ENCODE measurements at regions not wholly inside any gene's neighbourhood (a gene's known extent, or its start where the extent isn't known, plus 50 kb on each side); places are given as distances from the start of the nearest gene placed in this dataset.

GRCh38 chr11:37497326-37497725, 899.3 kb upstream of the RAG2 start:
- no peaks in the 10 kb centered on the region for H3K9me3 ChIP-seq (ENCODE audit: control insufficient read depth, insufficient read depth, low read depth, low read length)
- no peak for ATAC-seq
- ChIA-PET POLR2A (no interaction called here), CTCF (no interaction called here)
- TF ChIP-seq TCF7L2 (IDR thresholded peaks at IDR 0.05; ENCODE audit: low read depth, low read length): no peak
- TF ChIP-seq POLR2AphosphoS5 (IDR thresholded peaks at IDR 0.05; ENCODE audit: low read depth, low read length): no peak
- TF ChIP-seq SIN3A (IDR thresholded peaks at IDR 0.05; ENCODE audit: borderline replicate concordance, insufficient read depth, low read depth, low read length): no peak
- TF ChIP-seq CTCF (IDR thresholded peaks at IDR 0.05): no peak
- TF ChIP-seq REST (IDR thresholded peaks at IDR 0.05; ENCODE audit: insufficient read depth in 1 of 2, low read depth in 2 of 2, low read length in 1 of 2): no peak
- no peaks in the 10 kb centered on the region for H3K36me3 ChIP-seq (ENCODE audit: control insufficient read depth, insufficient read depth, low read length)
- no peaks in the 10 kb centered on the region for H3K4me1 ChIP-seq (ENCODE audit: control insufficient read depth, insufficient read depth, low read length)
- H3K27ac ChIP-seq (ENCODE audit: low read length): no peak overlapping the region
- H3K27me3 ChIP-seq (ENCODE audit: control insufficient read depth, insufficient read depth, low read length): no peaks in the 10 kb centered on the region
- in situ Hi-C loops (cut with HindIII; ENCODE audit: low pct_unique_long_range_greater_than_20kb, low sequenced_read_pairs) (no loop called here), intact Hi-C loops (cut with micrococcal nuclease; ENCODE audit: unreplicated experiment) (no loop called here)
- H3K4me3 ChIP-seq (ENCODE audit: low read depth in 2 of 2, low read length in 2 of 2): no peak overlapping the region
- DNase-seq (ENCODE audit: low read depth, low spot score): no peak
- BruUV-seq (replicated peaks): no TSS peak

GRCh38 chr11:37496201-37496600, 898.2 kb upstream of the RAG2 start:
- intact Hi-C loops (cut with micrococcal nuclease; ENCODE audit: unreplicated experiment) (no loop called here), in situ Hi-C loops (cut with HindIII; ENCODE audit: low pct_unique_long_range_greater_than_20kb, low sequenced_read_pairs) (no loop called here)
- Histone ChIP-seq H3K27me3 (ENCODE audit: control insufficient read depth, insufficient read depth, low read length) (no peaks in the 10 kb centered on the region), H3K4me1 (ENCODE audit: control insufficient read depth, insufficient read depth, low read length) (no peaks in the 10 kb centered on the region), H3K27ac (ENCODE audit: low read length) (no peak overlapping the region), H3K36me3 (ENCODE audit: control insufficient read depth, insufficient read depth, low read length) (no peaks in the 10 kb centered on the region), H3K9me3 (ENCODE audit: control insufficient read depth, insufficient read depth, low read depth, low read length) (no peaks in the 10 kb centered on the region), H3K4me3 (ENCODE audit: low read depth in 2 of 2, low read length in 2 of 2) (no peak overlapping the region)
- CTCF ChIA-PET: no interaction called here
- TF ChIP-seq TCF7L2 (IDR thresholded peaks at IDR 0.05; ENCODE audit: low read depth, low read length): no peak
- TF ChIP-seq SIN3A (IDR thresholded peaks at IDR 0.05; ENCODE audit: borderline replicate concordance, insufficient read depth, low read depth, low read length): no peak
- no peak for TF ChIP-seq CTCF (IDR thresholded peaks at IDR 0.05)
- no peak for TF ChIP-seq POLR2AphosphoS5 (IDR thresholded peaks at IDR 0.05; ENCODE audit: low read depth, low read length)
- TF ChIP-seq REST (IDR thresholded peaks at IDR 0.05; ENCODE audit: insufficient read depth in 1 of 2, low read depth in 2 of 2, low read length in 1 of 2): no peak
- BruUV-seq (replicated peaks): no TSS peak
- POLR2A ChIA-PET: no interaction called here
- ATAC-seq: no peak
- no peak for DNase-seq (ENCODE audit: low read depth, low spot score)

Measured in Panc1 (cell line).